AG10803 (cell line): ENCODE measurements at regions not wholly inside any gene's neighbourhood (a gene's known extent, or its start where the extent isn't known, plus 50 kb on each side); places are given as distances from the start of the nearest gene placed in this dataset.

ENCODE experiments used
- DNase-seq: peaks from one replicate; pipeline ENCODE4 v3.0.0; 2010; ENCODE audit warnings: low read depth
- H3K4me3 ChIP-seq: 2 replicates; pipeline ENCODE4 v1.5.1; 2011; ENCODE audit warnings: mild to moderate bottlenecking, low read length, control low read depth
- TF ChIP-seq, protein P1 (sequence below): conservative IDR thresholded peaks from 2 replicates; pipeline ENCODE4 v1.5.1; 2011; ENCODE audit warnings: mild to moderate bottlenecking, low read length, control low read depth, inconsistent platforms

DNA sequence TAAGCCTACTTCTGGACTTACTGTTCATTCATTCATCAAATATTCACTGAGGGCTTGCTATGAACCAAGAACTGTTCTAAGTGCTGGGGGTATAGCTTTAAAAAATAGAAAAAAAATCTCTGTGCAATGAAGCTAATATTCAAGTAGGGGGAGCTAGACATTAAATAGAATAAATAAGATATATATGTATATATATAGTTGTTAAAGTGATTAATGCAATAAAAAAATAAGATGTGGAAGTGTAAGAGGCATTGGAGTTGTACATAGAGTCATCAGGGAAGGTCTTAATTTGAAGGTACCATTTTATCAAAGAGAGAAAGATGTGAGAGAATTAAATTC is 181.2 kb upstream of the AGR3 start:
- TF ChIP-seq, protein P1, sequence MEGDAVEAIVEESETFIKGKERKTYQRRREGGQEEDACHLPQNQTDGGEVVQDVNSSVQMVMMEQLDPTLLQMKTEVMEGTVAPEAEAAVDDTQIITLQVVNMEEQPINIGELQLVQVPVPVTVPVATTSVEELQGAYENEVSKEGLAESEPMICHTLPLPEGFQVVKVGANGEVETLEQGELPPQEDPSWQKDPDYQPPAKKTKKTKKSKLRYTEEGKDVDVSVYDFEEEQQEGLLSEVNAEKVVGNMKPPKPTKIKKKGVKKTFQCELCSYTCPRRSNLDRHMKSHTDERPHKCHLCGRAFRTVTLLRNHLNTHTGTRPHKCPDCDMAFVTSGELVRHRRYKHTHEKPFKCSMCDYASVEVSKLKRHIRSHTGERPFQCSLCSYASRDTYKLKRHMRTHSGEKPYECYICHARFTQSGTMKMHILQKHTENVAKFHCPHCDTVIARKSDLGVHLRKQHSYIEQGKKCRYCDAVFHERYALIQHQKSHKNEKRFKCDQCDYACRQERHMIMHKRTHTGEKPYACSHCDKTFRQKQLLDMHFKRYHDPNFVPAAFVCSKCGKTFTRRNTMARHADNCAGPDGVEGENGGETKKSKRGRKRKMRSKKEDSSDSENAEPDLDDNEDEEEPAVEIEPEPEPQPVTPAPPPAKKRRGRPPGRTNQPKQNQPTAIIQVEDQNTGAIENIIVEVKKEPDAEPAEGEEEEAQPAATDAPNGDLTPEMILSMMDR: peak; percentile 39
- H3K4me3 ChIP-seq: no peak overlapping the region
- DNase-seq: no peak

DNA sequence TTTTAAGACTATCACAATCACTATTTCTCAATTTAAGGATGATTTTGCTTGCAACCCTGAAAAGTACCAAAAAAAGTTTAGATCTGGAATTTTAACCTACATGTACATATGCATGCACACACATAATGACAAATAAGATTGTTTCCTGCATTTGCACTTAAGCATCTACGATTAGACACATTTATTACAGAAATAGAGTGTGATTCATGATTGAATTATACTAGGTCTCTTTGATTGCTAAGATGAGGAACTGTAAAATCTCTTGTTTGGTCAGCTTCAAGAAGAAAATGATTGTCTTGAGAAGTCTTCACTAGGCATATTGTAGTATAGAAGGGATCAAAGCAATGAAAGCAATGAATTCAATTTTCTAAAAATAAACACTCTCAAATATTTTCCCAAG is 185.9 kb upstream of the AGR3 start:
- no peak for DNase-seq
- H3K4me3 ChIP-seq: no peak overlapping the region
- TF ChIP-seq, protein P1: no peak

DNA sequence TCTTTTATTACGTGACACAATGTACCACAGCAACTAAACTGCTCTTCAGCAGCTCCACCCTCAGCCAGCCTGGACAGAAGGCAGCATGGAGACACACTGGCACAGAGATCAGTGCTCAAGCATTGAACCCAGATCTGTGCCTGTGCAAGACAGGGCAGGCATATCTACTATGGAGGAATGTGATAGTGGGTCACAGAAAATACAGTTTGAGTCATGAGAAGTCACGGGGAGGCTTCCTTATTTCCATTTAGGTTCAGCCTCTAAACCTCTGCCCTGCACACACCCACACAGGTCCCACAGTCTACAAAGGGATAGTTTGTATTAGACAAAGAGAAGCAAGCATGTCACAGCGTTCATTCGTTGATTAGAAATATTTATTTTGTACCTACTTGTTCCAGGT is 187.4 kb upstream of the AGR3 start:
- no peak overlapping the region for H3K4me3 ChIP-seq
- no peak for DNase-seq
- TF ChIP-seq, protein P1: no peak

DNA sequence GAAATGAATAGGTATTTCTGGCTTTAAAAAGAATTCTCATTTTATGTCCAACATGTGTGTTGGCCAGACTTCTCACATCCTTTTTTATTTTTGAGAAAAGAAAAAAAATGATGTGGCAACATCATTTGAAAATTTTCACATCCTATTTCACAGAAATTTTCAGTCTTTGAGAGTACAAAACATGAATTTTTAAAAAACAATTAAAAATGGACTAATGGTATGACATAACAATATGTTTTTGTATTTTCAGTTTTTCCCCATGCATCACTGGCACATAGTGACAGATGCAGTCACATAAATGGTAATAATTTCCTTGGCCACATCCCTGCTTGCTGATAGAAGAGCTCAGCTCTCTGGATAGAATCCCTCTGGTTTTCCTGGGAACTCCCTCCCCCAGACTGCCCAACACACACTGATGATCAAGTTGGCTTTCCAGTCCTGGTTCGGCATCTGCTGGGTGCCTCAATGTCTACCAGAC is 188.5 kb upstream of the AGR3 start:
- H3K4me3 ChIP-seq: no peak overlapping the region
- TF ChIP-seq, protein P1: no peak
- DNase-seq: peak; percentile 26

DNA sequence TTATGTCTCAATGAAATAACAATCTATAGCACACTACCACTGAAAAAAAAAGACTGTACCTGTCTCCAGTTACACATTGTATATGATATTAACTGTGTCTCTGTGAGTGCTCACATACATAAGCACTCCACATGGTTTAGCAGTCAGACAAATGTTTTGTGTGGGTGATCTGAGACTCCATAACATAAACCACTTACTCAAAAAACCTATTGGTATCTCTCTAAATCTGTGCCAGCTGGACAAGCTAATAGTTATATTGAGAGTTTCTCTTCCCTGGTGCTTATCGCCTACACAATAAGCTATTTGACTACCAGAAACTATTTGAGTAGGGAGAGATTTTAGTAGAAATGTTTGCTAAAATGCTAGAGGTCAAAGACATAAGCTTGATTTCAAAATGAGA is 190.1 kb upstream of the AGR3 start:
- TF ChIP-seq, protein P1: no peak
- DNase-seq: no peak
- H3K4me3 ChIP-seq: no peak overlapping the region

DNA sequence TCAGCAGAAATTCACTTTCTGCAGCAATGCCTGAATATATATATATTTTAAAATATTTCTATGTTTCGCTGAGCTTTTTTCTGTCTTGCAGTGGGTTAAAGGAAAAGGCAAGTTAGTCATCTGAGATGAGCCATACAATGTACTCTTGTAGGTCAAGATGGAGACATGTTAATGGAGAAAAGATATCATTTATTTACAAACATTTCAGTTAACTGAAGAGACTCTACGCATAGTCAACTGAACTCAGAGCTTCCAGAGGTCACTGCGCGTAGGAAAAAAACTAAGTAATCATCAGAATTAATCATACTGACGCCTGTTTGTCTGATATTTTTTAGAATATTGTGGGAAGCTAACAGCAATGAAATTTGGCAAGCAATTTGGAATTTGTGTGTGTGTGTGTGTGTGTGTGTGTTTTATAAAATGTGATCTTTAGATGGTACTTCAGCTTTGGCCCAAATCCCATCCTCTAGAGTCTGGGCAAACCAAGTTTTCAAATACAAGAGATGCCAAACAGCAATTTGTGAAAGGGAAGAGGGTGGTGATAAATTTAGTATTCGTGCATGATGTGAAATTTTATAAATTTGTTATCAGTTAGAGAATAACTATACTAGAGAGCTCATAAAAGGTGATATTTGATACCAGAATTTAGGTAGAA is 193.9 kb upstream of the AGR3 start:
- H3K4me3 ChIP-seq: no peak overlapping the region
- TF ChIP-seq, protein P1: no peak
- no peak for DNase-seq

DNA sequence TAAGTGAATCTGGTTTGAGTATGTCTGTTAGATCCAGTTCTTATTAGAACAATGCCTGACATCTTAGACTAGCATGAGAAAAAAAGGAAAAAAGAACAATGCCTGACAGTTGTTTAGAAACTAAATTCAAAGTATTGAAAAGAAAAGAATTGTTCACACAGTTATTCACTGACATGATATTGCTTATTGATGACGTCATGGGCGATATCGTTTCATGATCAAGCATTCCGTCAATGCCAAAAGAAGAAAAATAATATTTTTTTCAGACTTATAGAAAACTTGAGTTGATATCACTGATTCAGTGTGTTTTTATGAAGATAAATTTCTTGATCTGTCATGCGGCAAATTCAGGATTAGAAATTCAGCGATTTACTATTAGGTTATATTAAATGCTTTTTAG is 196.5 kb upstream of the AGR3 start:
- TF ChIP-seq, protein P1: no peak
- DNase-seq: no peak
- H3K4me3 ChIP-seq: no peak overlapping the region
